RWPE1 (cell line): ENCODE measurements at regions not wholly inside any gene's neighbourhood (a gene's known extent, or its start where the extent isn't known, plus 50 kb on each side); places are given as distances from the start of the nearest gene placed in this dataset.

Experiments
- CTCF ChIA-PET: fragments of 350-600 bp; sonication (Branson Sonifier 250); formaldehyde crosslinking; extraction: SDS; loops from one replicate; lab custom pipeline; 2021; lab: Yijun Ruan, JAX
- POLR2A ChIA-PET: fragments of 400-600 bp; formaldehyde crosslinking; extraction: SDS; loops from one replicate; lab custom pipeline; 2020; ENCODE audit warnings: antibody characterized with exemption; ENCODE audit not compliant: low non-redundant PET; lab: Yijun Ruan, JAX
- DNase-seq: peaks from one replicate; pipeline ENCODE4 v3.0.0; 2012; ENCODE audit warnings: low spot score
- H3K27ac ChIP-seq: fragments of 450-650 bp; 2 replicates; pipeline ENCODE4 v1.5.1; 2017
- CTCF ChIP-seq: fragments of 450-650 bp; conservative IDR thresholded peaks from 2 replicates; pipeline ENCODE4 v1.5.1; 2017; ENCODE audit warnings: low read depth, mild to moderate bottlenecking

GRCh38 chr2:240199133-240199870 lies 58.8 kb upstream of the OTOS start:
- ChIA-PET CTCF (no interaction called here), POLR2A (no interaction called here)
- TF ChIP-seq CTCF: no peak
- DNase-seq: no peak
- H3K27ac ChIP-seq: no peak overlapping the region

GRCh38 chr2:240200230-240201051 lies 60.0 kb upstream of the OTOS start:
- POLR2A ChIA-PET: no interaction called here
- no peak for DNase-seq

GRCh38 chr2:240201866-240202265 lies 61.4 kb upstream of the OTOS start:
- ChIA-PET POLR2A (no interaction called here), CTCF (no interaction called here)
- H3K27ac ChIP-seq: no peak overlapping the region
- no peak for DNase-seq
- TF ChIP-seq CTCF: no peak

More at GRCh38 chr2:240200230-240201051, 60.0 kb upstream of the OTOS start:
- H3K27ac ChIP-seq: no peak overlapping the region
- CTCF ChIA-PET: no interaction called here
- no peak for TF ChIP-seq CTCF

- DNase-seq: no peak
- POLR2A ChIA-PET: no interaction called here
- H3K27ac ChIP-seq: no peak overlapping the region
- no peak for TF ChIP-seq CTCF
- CTCF ChIA-PET: no interaction called here
Measured at GRCh38 chr2:240202586-240202985, 62.1 kb upstream of the OTOS start.

GRCh38 chr2:240203031-240203787 lies 62.8 kb upstream of the OTOS start:
- no peak for DNase-seq
- ChIA-PET CTCF (interaction anchor here (0.6 to 1.1 kb wide), 3 partner anchors 25 to 203 kb away, joined by 3 read pairs; no protein-coding TSS in a partner anchor), POLR2A (no interaction called here)
- no peak for TF ChIP-seq CTCF
- no peak overlapping the region for H3K27ac ChIP-seq

- no peak overlapping the region for H3K27ac ChIP-seq
- TF ChIP-seq CTCF: no peak
- no peak for DNase-seq
- POLR2A ChIA-PET: no interaction called here
- CTCF ChIA-PET: interaction anchor here (0.6 to 1.1 kb wide), 4 partner anchors 25 to 235 kb away, joined by 3 read pairs; no protein-coding TSS in a partner anchor
Measured at GRCh38 chr2:240203788-240204270, 63.4 kb upstream of the OTOS start.
